Hepatocyte (in vitro differentiated cells): ENCODE measurements at regions not wholly inside any gene's neighbourhood (a gene's known extent, or its start where the extent isn't known, plus 50 kb on each side); places are given as distances from the start of the nearest gene placed in this dataset.

Experiments used
- CTCF ChIP-seq: fragments of 200-600 bp; sonication (generic); IDR thresholded peaks from 2 replicates; pipeline ENCODE4 v1.5.1; 2016; ENCODE audit warnings: antibody characterized with exemption, mild to moderate bottlenecking; ENCODE audit not compliant: poor library complexity
- EZH2 ChIP-seq: fragments of 200-600 bp; sonication (generic); IDR thresholded peaks from 2 replicates; pipeline ENCODE4 v1.6.1; 2016; ENCODE audit warnings: antibody characterized with exemption, mild to moderate bottlenecking, borderline replicate concordance
- EZH2phosphoT487 ChIP-seq: fragments of 200-600 bp; sonication (generic); IDR thresholded peaks from one replicate; pipeline ENCODE4 v1.6.1; 2018; ENCODE audit warnings: antibody characterized with exemption, mild to moderate bottlenecking, low read depth, moderate library complexity; ENCODE audit not compliant: unreplicated experiment, severe bottlenecking

- TF ChIP-seq CTCF (no peak), EZH2phosphoT487 (no peak), EZH2 (no peak)
These were observed 2057.6 kb downstream of the TP53TG3F start for GRCh38 chr16:35516971-35517370.
